Activated B cell treated with CpG ODN at 0.5 μM for 24 hours (primary cell): ENCODE measurements at regions not wholly inside any gene's neighbourhood (a gene's known extent, or its start where the extent isn't known, plus 50 kb on each side); places are given as distances from the start of the nearest gene placed in this dataset.
"Not testable (repeated sequence)": the region's sequence is repeated elsewhere in the genome, so short reads cannot be mapped to it uniquely, and the experiment has no call there.

Experiments used
- ATAC-seq: fragments of 200-7000 bp; cut with Tn5 transposase; one replicate; pipeline ENCODE4 v1.10.0; 2021; ENCODE audit warnings: low read depth, mild to moderate bottlenecking, moderate library complexity
- CTCF ChIA-PET: fragments of 350-600 bp; sonication (Branson Sonifier 250); formaldehyde crosslinking; loops from one replicate; lab custom pipeline; 2021; ENCODE audit warnings: antibody characterized with exemption; lab: Charles Lee
- POLR2A ChIA-PET: fragments of 350-600 bp; sonication (Branson Sonifier 250); formaldehyde crosslinking; loops from one replicate; lab custom pipeline; 2021; ENCODE audit warnings: antibody characterized with exemption; lab: Charles Lee
- DNase-seq: peaks from one replicate; pipeline ENCODE4 v3.0.0; 2022
- H3K27ac Mint-ChIP-seq: one replicate; pipeline ENCODE4 v1.8.0; 2020; ENCODE audit warnings: mixed read lengths
- H3K27me3 Mint-ChIP-seq: one replicate; pipeline ENCODE4 v1.8.0; 2021; ENCODE audit warnings: mixed read lengths
- H3K36me3 Mint-ChIP-seq: one replicate; pipeline ENCODE4 v1.8.0; 2021; ENCODE audit warnings: low read depth, mixed read lengths
- H3K4me1 Mint-ChIP-seq: one replicate; pipeline ENCODE4 v1.8.0; 2021; ENCODE audit warnings: mixed read lengths
- H3K4me3 Mint-ChIP-seq: one replicate; pipeline ENCODE4 v1.8.0; 2020; ENCODE audit warnings: mild to moderate bottlenecking, mixed read lengths
- H3K9me3 Mint-ChIP-seq: one replicate; pipeline ENCODE4 v1.8.0; 2020; ENCODE audit warnings: mixed read lengths
- intact Hi-C: fragments of 100-400 bp; cut with micrococcal nuclease; formaldehyde crosslinking; loops from one replicate; pipeline ENCODE4 v1.15.1; 2024
- TF ChIP-seq, protein P1 (sequence below): fragments of 200-600 bp; IDR thresholded peaks from one replicate; pipeline ENCODE4 v1.8.0; 2022; ENCODE audit warnings: antibody characterized with exemption, mild to moderate bottlenecking

DNA sequence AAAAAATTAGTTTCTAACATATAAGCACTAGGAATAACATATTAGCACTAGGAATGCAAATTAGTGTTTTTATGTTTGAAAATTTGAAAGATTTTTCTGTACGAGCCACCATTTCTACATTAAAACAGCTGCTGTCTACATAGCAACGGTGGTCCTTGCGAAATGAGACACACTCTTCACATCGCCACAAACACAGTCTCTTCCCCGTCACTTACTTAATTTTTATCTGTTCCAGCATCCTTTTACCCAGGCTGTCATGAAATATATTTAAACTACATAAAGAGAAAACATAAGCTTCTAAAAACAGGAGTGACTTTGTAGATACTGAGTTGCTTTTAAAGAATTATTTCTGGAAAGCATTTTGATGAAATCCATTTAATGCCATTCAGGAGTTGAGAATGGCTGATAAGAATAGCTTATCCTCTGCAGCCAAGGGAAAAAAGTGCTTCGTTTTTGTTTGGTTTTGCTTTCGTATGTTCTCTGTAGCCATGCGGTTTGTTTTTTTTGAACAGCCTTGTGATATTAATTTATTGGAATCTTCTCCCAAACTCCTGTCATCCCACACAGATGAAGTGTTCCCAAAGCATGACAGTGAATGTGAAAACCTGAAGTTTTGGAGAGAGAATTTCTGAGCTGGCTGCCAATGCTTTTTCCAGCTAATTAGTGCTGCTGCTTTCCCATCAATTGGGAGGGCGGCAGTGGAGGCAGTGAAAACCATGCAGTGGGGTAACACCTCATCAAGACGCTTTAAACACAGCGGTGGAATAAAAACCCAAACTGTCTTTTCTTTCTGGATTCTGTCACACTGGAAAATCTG is 603.7 kb upstream of the ADARB2 start:
- Mint-ChIP-seq H3K4me3 (no peak overlapping the region), H3K27me3 (no peaks in the 10 kb centered on the region), H3K36me3 (no peaks in the 10 kb centered on the region), H3K9me3 (no peaks in the 10 kb centered on the region), H3K4me1 (no peaks in the 10 kb centered on the region), H3K27ac (no peak overlapping the region)
- ChIA-PET POLR2A (no interaction called here), CTCF (no interaction called here)
- intact Hi-C loops: no loop called here
- no peak for ATAC-seq
- no peak for DNase-seq
- TF ChIP-seq, protein P1, sequence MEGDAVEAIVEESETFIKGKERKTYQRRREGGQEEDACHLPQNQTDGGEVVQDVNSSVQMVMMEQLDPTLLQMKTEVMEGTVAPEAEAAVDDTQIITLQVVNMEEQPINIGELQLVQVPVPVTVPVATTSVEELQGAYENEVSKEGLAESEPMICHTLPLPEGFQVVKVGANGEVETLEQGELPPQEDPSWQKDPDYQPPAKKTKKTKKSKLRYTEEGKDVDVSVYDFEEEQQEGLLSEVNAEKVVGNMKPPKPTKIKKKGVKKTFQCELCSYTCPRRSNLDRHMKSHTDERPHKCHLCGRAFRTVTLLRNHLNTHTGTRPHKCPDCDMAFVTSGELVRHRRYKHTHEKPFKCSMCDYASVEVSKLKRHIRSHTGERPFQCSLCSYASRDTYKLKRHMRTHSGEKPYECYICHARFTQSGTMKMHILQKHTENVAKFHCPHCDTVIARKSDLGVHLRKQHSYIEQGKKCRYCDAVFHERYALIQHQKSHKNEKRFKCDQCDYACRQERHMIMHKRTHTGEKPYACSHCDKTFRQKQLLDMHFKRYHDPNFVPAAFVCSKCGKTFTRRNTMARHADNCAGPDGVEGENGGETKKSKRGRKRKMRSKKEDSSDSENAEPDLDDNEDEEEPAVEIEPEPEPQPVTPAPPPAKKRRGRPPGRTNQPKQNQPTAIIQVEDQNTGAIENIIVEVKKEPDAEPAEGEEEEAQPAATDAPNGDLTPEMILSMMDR: no peak

DNA sequence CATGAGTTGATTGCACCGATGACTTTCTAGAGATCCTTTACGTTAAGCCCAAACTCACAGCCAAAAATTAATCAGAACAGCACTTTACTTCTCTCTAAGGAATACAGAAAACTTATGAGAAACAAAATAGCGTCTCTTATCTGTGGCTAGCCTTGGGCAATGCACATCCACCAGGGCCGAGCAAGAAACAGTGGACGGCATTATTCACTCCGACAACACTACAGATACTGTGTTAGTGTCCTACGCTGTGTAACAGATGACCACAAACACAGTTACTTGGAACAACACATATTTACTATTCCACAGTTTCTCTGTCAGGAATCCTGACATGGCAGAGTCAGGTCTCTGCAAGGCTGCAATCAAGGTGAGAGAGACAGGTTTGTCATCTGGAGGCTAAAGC is 598.3 kb upstream of the ADARB2 start:
- Mint-ChIP-seq H3K9me3 (no peaks in the 10 kb centered on the region), H3K4me1 (no peaks in the 10 kb centered on the region), H3K27ac (no peak overlapping the region), H3K4me3 (no peak overlapping the region), H3K27me3 (no peaks in the 10 kb centered on the region), H3K36me3 (no peaks in the 10 kb centered on the region)
- TF ChIP-seq, protein P1: no peak
- DNase-seq (no peak), ATAC-seq (no peak)
- ChIA-PET CTCF (no interaction called here), POLR2A (no interaction called here)
- intact Hi-C loops: no loop called here

DNA sequence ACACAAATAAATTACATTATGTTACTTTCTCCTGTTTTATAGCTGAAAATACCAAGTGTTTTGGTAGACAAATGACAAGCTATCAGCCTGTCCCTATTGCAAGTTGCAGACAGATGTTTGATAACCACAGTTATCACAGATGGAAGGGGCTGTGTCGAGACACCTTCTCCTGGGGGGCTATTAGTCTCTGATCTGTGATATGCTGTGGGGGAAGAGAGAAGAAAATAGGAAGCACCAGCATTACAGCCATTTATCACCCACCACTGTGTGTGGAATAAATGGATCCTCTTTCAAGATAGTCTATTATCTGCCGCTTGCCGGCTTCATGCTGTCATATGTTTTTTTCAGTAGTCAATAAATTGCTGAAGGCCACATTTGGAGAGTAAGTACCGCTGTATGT is 597.2 kb upstream of the ADARB2 start:
- no peaks in the 10 kb centered on the region for H3K36me3 Mint-ChIP-seq
- H3K27me3 Mint-ChIP-seq: no peaks in the 10 kb centered on the region
- no peak for ATAC-seq
- DNase-seq: no peak
- H3K27ac Mint-ChIP-seq: no peak overlapping the region
- no peaks in the 10 kb centered on the region for H3K4me1 Mint-ChIP-seq
- no peak overlapping the region for H3K4me3 Mint-ChIP-seq
- ChIA-PET POLR2A (no interaction called here), CTCF (no interaction called here)
- intact Hi-C loops: no loop called here
- TF ChIP-seq, protein P1: no peak
- no peaks in the 10 kb centered on the region for H3K9me3 Mint-ChIP-seq

DNA sequence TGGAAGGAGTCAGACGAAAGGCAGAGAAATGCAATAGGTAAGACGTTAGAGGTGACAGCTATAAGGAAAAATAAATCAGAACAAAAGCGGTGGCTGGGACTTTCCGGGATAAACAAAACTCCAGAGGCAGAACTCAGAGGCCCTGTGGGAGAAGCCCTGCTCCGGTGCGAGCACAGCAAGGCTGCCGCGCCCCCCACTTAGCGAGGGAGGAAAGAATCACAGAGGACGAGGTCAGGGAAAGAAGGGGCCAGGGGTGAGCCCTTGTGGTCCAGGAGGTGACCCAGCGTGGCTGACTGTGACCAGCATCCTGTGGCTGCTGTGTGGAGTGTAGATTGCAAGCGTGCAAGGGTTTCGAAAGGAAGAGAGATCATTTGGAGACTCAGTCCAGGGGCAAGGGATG is 591.8 kb upstream of the ADARB2 start:
- ChIA-PET POLR2A (no interaction called here), CTCF (no interaction called here)
- intact Hi-C loops: no loop called here
- H3K4me1 Mint-ChIP-seq: no peaks in the 10 kb centered on the region
- DNase-seq (no peak), ATAC-seq (no peak)
- H3K27ac Mint-ChIP-seq: no peak overlapping the region
- no peaks in the 10 kb centered on the region for H3K9me3 Mint-ChIP-seq
- H3K27me3 Mint-ChIP-seq: no peaks in the 10 kb centered on the region
- H3K4me3 Mint-ChIP-seq: no peak overlapping the region
- no peaks in the 10 kb centered on the region for H3K36me3 Mint-ChIP-seq
- TF ChIP-seq, protein P1: no peak

DNA sequence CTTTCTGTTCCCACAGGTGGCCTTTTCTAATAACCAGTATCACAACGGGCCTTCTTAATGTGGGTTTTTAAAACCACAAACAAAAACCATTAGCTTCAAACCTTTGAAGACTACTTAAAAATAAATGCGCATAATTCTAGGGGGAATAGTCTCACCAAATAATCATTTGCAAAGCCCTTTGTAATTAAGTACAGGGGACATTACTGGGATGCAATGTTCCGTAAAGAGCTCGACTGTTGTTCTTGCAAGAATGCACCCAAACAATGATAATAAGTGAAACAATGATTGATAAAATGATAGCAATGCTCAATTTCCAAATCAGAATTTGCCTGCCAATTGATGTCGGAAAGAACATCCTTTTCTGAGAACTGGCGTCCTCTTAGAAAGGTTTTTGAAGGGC is 589.1 kb upstream of the ADARB2 start:
- DNase-seq: no peak
- H3K27me3 Mint-ChIP-seq: no peaks in the 10 kb centered on the region
- TF ChIP-seq, protein P1: no peak
- H3K9me3 Mint-ChIP-seq: no peaks in the 10 kb centered on the region
- no peaks in the 10 kb centered on the region for H3K36me3 Mint-ChIP-seq
- ChIA-PET POLR2A (no interaction called here), CTCF (no interaction called here)
- no peak overlapping the region for H3K27ac Mint-ChIP-seq
- no peak for ATAC-seq
- H3K4me3 Mint-ChIP-seq: no peak overlapping the region
- intact Hi-C loops: no loop called here
- no peaks in the 10 kb centered on the region for H3K4me1 Mint-ChIP-seq

DNA sequence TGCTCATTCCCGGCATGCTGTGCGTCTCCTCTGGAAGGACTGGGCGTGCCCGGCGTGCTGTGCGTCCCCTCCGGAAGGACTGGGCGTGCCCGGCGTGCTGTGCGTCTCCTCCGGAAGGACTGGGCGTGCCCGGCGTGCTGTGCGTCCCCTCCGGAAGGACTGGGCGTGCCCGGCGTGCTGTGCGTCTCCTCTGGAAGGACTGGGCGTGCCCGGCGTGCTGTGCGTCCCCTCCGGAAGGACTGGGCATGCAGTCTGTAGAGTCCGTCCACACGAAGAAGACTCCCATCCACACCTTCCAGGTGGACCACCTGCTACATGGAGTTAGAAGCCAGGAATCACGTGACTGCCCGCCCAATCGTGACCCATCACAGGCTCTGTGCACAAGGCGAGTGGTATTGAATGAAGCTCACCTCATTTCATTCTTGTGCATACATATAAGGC is 577.7 kb upstream of the ADARB2 start:
- H3K4me3 Mint-ChIP-seq, H3K27ac Mint-ChIP-seq, DNase-seq, H3K9me3 Mint-ChIP-seq, H3K36me3 Mint-ChIP-seq, H3K27me3 Mint-ChIP-seq, intact Hi-C loops, CTCF ChIA-PET, ATAC-seq, H3K4me1 Mint-ChIP-seq, POLR2A ChIA-PET: not testable (repeated sequence)
